NB4 (cell line): ENCODE measurements at regions not wholly inside any gene's neighbourhood (a gene's known extent, or its start where the extent isn't known, plus 50 kb on each side); places are given as distances from the start of the nearest gene placed in this dataset.

ENCODE experiments used
- DNase-seq: peaks from one replicate; pipeline ENCODE4 v3.0.0; 2010; ENCODE audit warnings: low read depth
- H3K4me3 ChIP-seq: one replicate; pipeline ENCODE4 v1.5.1; 2011; ENCODE audit warnings: mild to moderate bottlenecking, low read depth, low read length, moderate library complexity
- MYC ChIP-seq: IDR thresholded peaks from 2 replicates; pipeline ENCODE4 v1.6.1; 2011; ENCODE audit warnings: low read depth, low read length
- POLR2A ChIP-seq: IDR thresholded peaks from 2 replicates; pipeline ENCODE4 v1.6.1; 2011; ENCODE audit warnings: mild to moderate bottlenecking; ENCODE audit not compliant: insufficient read length; ENCODE audit errors: extremely low read depth
- TF ChIP-seq, protein P1 (sequence below): IDR thresholded peaks from 2 replicates; pipeline ENCODE4 v1.6.1; 2011; ENCODE audit warnings: low read depth, low read length
- TF ChIP-seq, protein P2 (sequence below): IDR thresholded peaks from one replicate; pipeline ENCODE4 v1.5.1; 2012; ENCODE audit warnings: low read depth, low read length

DNA sequence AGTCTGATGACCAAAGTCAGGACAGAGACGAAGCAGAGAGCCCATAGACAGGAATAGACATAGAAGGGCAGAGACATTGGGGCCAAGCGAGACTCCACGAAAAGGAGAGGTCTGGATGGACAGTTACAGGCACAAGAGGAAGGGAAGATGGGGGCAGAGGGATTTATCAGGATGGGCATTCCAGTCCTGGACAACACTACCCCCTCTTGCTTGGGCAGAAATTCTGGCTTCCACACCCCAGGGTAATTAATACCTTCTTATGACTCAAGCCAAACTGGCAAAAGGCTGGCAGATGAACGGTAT, 82.2 kb upstream of the MAFB start:
- no peak overlapping the region for H3K4me3 ChIP-seq
- TF ChIP-seq, protein P1, sequence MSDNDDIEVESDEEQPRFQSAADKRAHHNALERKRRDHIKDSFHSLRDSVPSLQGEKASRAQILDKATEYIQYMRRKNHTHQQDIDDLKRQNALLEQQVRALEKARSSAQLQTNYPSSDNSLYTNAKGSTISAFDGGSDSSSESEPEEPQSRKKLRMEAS: no peak
- DNase-seq: no peak

DNA sequence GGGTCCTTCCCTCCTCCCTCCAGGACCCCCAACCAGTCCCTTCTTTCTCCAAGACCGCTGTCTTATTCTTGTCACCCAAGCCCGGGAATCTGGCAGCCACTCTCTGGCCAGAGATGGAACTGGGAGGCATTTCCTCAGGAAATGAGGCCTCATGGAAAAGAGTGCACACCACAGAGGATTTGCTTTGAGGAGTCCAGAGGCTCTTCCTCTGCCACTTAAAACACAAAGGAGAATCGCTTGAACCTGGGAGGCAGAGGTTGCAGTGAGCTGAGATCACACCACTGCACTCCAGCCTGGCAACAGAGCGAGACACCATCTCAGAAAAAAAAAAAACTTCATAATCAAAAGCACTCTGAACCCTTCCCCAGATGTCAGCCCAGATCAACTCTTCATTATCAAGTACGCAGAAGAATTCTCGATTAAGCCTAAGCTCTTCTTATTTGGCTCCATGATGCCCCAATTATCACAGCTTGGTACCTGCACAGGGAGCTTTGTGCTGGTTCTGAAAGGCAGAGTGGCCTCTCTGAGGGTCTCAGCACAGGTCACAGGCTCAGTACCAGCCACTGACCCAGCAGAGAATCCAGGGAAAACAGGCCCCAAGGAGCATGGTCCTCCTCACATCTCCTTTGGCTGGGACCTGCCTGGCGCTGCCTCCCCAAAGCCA, 82.9 kb upstream of the MAFB start:
- TF ChIP-seq, protein P1: no peak
- TF ChIP-seq MYC (no peak), POLR2A (no peak)
- TF ChIP-seq, protein P2, sequence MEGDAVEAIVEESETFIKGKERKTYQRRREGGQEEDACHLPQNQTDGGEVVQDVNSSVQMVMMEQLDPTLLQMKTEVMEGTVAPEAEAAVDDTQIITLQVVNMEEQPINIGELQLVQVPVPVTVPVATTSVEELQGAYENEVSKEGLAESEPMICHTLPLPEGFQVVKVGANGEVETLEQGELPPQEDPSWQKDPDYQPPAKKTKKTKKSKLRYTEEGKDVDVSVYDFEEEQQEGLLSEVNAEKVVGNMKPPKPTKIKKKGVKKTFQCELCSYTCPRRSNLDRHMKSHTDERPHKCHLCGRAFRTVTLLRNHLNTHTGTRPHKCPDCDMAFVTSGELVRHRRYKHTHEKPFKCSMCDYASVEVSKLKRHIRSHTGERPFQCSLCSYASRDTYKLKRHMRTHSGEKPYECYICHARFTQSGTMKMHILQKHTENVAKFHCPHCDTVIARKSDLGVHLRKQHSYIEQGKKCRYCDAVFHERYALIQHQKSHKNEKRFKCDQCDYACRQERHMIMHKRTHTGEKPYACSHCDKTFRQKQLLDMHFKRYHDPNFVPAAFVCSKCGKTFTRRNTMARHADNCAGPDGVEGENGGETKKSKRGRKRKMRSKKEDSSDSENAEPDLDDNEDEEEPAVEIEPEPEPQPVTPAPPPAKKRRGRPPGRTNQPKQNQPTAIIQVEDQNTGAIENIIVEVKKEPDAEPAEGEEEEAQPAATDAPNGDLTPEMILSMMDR: no peak
- DNase-seq: no peak
- H3K4me3 ChIP-seq: no peak overlapping the region

DNA sequence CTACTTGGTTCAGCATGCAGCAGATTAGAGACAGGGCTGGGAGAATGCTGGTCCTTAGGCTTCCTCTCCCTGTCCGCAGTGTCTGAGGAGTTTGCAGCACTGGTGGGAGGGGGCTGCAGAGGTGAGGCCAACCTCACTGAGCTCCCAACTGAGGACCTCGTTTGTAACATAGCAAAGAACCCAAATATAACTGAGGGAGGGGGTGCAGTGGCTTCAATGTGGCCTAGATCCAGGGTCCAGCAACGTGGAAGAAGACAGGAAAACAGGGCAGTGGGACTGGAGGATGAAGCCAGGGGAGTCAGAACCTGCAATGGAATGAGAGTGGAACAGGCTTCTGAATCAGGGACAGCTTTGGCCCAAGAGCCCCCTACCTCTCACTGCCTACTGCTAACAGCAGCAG, 84.3 kb upstream of the MAFB start:
- H3K4me3 ChIP-seq: no peak overlapping the region
- TF ChIP-seq, protein P2: no peak
- no peak for DNase-seq

DNA sequence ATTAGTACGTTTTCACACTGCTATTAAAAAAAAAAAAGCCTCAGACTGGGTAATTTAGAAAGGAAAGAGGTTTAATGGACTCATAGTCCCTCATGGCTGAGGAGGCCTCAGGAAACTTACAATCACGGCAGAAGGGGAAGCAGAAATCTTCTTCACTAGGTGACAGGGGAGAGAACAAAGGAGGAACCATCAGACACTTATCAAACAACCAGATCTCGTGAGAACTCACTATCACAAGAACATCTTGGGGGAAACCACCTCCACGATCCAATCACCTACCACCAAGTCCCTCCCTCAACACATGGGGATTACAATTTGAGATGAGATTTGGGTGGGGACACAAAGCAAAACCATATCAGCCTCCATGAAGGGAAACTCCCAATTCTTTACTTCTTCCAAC, 85.2 kb upstream of the MAFB start:
- DNase-seq: no peak
- TF ChIP-seq POLR2A (no peak), MYC (no peak)
- TF ChIP-seq, protein P1: no peak
- TF ChIP-seq, protein P2: no peak
- no peak overlapping the region for H3K4me3 ChIP-seq

DNA sequence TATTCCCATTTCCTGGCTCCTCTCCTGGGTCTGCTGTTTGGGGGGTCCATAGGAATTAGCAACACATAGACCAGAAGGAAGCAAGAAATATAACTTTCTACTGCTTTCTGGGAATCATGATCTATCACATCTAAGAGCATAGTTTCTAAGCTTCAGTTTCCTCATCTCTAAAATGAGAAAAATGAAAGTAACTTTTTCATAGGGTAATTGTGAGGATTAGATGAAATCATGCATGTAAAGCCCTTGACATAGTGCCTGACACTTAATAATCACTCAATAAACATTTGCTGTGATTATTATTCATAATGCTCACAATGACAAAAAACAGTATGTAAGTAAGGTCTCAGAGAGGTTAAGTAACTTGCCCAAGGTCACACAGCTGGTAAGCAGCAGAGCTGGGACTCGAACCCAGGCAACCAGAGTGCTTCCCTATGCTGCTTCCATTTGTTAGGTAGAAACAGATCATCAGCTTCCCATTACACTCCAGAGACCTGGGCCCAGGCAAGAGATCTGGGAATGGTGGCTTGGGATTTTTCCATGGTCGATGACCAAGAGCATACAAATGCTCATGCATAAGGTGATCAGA, 86.6 kb upstream of the MAFB start:
- TF ChIP-seq POLR2A (no peak), MYC (no peak)
- TF ChIP-seq, protein P2: no peak
- TF ChIP-seq, protein P1: no peak
- DNase-seq: no peak
- H3K4me3 ChIP-seq: no peak overlapping the region

DNA sequence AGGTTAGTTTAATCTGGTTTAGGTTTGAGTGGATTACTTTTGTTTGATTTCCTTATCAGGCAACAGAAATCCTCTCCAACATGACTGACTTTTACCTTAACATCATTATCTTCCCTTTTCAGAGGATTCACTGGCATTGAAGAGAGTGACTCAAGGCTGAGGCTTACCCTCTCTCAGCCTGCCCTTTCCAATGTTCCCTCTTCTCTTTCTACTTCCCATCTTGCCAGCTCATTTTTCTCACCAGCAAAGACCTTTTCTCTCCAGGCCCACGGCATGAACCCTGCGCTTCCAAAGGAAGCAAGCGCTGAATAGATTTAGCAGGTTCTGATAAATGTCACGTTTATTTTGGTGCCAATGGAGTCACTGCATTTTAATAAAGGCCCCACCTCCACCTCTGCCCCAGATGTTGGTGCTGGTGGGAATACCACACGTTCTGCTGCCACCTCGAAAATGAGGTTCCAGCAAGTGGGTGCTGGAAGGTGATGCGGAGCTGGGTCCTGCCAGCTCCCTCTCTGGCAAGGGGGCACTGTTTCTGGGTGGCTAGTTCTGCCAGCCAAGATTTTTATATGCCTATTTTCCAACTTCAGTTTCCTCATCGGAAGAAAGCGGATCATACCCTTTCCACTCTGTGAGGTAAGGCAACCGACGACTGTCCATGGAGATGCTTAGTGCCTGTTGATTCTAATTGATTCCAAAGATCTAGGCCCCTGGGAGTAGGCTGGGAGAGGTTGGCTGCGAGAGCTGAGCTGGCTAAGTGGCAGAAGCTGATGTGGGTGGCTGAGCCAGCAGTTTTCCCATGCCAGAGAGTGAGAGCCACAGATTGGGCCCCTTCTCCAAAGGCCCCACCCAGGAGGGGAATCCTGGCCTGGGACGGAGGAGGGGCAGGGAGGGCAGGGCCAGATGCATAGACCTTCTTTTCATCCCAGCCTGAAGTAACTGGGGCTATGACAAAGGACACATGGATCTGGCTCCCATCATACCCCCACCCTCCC, 87.7 kb upstream of the MAFB start:
- H3K4me3 ChIP-seq: no peak overlapping the region
- TF ChIP-seq POLR2A (no peak), MYC (no peak)
- TF ChIP-seq, protein P2: no peak
- TF ChIP-seq, protein P1: no peak
- DNase-seq: no peak
